Erythroblast (primary cell): ENCODE measurements at regions not wholly inside any gene's neighbourhood (a gene's known extent, or its start where the extent isn't known, plus 50 kb on each side); places are given as distances from the start of the nearest gene placed in this dataset.

Source experiments
- GATA1 ChIP-seq: IDR thresholded peaks from 2 replicates; pipeline ENCODE4 v1.6.1; 2011; ENCODE audit warnings: low read depth, mild to moderate bottlenecking, control low read depth, low read length, moderate library complexity
- POLR2A ChIP-seq: IDR thresholded peaks from 2 replicates; pipeline ENCODE4 v1.6.1; 2011; ENCODE audit warnings: mild to moderate bottlenecking, low read length

DNA sequence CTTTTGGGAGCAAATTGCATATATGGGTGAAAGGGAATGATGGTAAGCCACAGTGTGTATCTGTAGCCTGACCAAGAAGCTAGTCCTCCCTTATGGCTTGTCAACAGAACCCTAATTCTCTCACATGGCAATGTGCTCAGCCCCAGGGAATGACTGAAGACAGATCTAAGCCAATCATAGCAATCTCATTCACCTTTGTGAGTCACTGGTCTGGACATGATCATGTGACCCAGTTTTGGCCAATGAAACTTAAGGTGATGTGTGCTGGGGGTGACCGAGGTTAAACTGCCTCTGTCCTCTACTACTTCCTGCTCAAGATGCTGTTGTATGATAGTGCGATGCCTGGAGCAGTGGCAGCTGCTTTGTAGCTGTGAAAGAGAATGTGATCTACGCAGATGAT is 491.2 kb upstream of the HS6ST1 start:
- TF ChIP-seq POLR2A, result no peak
- TF ChIP-seq GATA1, result no peak
